ENCODE measurements at regions not wholly inside any gene's neighbourhood (a gene's known extent, or its start where the extent isn't known, plus 50 kb on each side); places are given as distances from the start of the nearest gene placed in this dataset.

DNA sequence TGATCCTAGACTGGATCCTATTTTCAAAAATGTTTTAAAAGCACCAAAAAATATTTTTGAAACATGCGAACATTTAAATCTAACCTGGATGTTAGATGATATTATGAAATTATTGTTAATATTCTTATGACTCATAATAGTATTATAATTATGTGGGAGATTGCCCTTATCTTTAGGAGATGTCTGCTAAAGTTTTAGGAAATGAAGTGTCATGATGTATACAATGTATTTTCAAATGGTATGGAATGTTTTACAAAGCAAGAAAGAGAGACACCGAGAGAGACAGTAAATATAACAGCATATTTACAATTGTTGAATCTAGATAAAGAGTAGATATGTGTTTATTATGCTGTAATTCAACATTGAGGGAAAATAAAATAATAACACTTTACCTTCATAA lies 455.9 kb downstream of the ACTL7B start:
- TF ChIP-seq, protein P1, sequence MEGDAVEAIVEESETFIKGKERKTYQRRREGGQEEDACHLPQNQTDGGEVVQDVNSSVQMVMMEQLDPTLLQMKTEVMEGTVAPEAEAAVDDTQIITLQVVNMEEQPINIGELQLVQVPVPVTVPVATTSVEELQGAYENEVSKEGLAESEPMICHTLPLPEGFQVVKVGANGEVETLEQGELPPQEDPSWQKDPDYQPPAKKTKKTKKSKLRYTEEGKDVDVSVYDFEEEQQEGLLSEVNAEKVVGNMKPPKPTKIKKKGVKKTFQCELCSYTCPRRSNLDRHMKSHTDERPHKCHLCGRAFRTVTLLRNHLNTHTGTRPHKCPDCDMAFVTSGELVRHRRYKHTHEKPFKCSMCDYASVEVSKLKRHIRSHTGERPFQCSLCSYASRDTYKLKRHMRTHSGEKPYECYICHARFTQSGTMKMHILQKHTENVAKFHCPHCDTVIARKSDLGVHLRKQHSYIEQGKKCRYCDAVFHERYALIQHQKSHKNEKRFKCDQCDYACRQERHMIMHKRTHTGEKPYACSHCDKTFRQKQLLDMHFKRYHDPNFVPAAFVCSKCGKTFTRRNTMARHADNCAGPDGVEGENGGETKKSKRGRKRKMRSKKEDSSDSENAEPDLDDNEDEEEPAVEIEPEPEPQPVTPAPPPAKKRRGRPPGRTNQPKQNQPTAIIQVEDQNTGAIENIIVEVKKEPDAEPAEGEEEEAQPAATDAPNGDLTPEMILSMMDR (IDR thresholded peaks at IDR 0.05) = no peak
- DNase-seq = no peak
- H3K36me3 Mint-ChIP-seq = no peaks in the 10 kb centered on the region
- no peak overlapping the region for H3K27ac Mint-ChIP-seq
- H3K9me3 ChIP-seq (replicated peaks in 1 of 2; ENCODE audit: control insufficient read depth in 1 of 2, insufficient read depth in 1 of 2, low read length in 2 of 2) = peaks cover 3 to 7% of the 10 kb centered on the region in 2 donors
- no peak overlapping the region for H3K27ac ChIP-seq (ENCODE audit: low read depth in 1 of 2, low read length in 2 of 2)
- no peaks in the 10 kb centered on the region for H3K4me1 Mint-ChIP-seq
- intact Hi-C loops (cut with micrococcal nuclease) = no loop called here
- no peaks in the 10 kb centered on the region for H3K79me2 ChIP-seq (ENCODE audit: insufficient read depth, low read length)
- no peak overlapping the region for H3K4me3 ChIP-seq (replicated peaks in 1 of 3; ENCODE audit: low read depth in 2 of 3, low read length in 3 of 3)
- no peak overlapping the region for H3K9ac ChIP-seq (ENCODE audit: insufficient read depth, low read length, poor library complexity, severe bottlenecking)
- H3K27me3 ChIP-seq (ENCODE audit: control insufficient read depth in 2 of 2, insufficient read depth in 2 of 2, low read length in 2 of 2) = no peaks in the 10 kb centered on the region
- peaks cover 5 to 10% (median 7%) of the 10 kb centered on the region in 7 donors for H3K9me3 Mint-ChIP-seq
- WGBS (ENCODE audit: insufficient coverage) = no CpG with 5 or more reads among the region's 2 CpGs
- H3K36me3 ChIP-seq (replicated peaks in 1 of 2; ENCODE audit: control insufficient read depth in 1 of 2, insufficient read depth in 2 of 2, low read length in 2 of 2) = no peaks in the 10 kb centered on the region
- no peak overlapping the region for H3K4me2 ChIP-seq (replicated peaks; ENCODE audit: extremely low read depth, low read length, poor library complexity, severe bottlenecking)
- no peak overlapping the region for H3K4me3 Mint-ChIP-seq
- no peaks in the 10 kb centered on the region for H4K20me1 ChIP-seq (ENCODE audit: insufficient read depth, low read length)
- H3K4me1 ChIP-seq (ENCODE audit: control insufficient read depth in 1 of 2, insufficient read depth in 2 of 2, low read length in 2 of 2) = no peaks in the 10 kb centered on the region
- peaks cover 0 to 2% (median 0%) of the 10 kb centered on the region in 3 donors for H3K27me3 Mint-ChIP-seq (ENCODE audit: low read depth in 3 of 3)
- H2AFZ ChIP-seq (ENCODE audit: insufficient read depth, low read depth, low read length, poor library complexity, severe bottlenecking) = no peak overlapping the region

DNA sequence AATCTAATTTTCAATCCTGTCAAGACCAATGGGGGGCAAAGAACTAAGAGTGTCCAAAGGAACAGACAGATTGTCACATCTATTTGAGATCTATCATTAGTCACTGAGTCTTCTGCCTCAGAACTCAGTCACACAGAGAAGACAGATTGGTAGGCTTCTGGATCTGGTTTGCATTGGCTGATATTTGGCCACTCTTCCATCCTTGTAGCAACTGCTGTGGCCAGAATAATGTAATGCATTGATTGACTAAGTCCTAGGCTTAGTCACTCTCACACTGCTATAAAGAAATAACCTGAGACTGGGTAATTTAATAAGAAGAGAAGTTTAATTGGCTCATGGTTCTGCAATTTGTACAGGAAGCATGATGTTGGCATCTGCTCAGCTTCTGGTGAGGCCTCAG lies 458.5 kb downstream of the ACTL7B start:
- Mint-ChIP-seq H3K9me3 (peaks cover 5 to 17% (median 13%) of the 10 kb centered on the region in 7 donors), H3K27me3 (ENCODE audit: low read depth in 3 of 3) (peaks cover 0 to 2% (median 0%) of the 10 kb centered on the region in 3 donors), H3K4me1 (no peaks in the 10 kb centered on the region), H3K4me3 (no peak overlapping the region), H3K36me3 (no peaks in the 10 kb centered on the region), H3K27ac (no peak overlapping the region)
- H2AFZ ChIP-seq (ENCODE audit: insufficient read depth, low read depth, low read length, poor library complexity, severe bottlenecking) = no peak overlapping the region
- DNase-seq = no peak
- peaks cover 3 to 7% of the 10 kb centered on the region in 2 donors for H3K9me3 ChIP-seq (replicated peaks in 1 of 2; ENCODE audit: control insufficient read depth in 1 of 2, insufficient read depth in 1 of 2, low read length in 2 of 2)
- H3K9ac ChIP-seq (ENCODE audit: insufficient read depth, low read length, poor library complexity, severe bottlenecking) = no peak overlapping the region
- H3K4me2 ChIP-seq (replicated peaks; ENCODE audit: extremely low read depth, low read length, poor library complexity, severe bottlenecking) = no peak overlapping the region
- intact Hi-C loops (cut with micrococcal nuclease) = no loop called here
- H3K79me2 ChIP-seq (ENCODE audit: insufficient read depth, low read length) = no peaks in the 10 kb centered on the region
- H3K36me3 ChIP-seq (replicated peaks in 1 of 2; ENCODE audit: control insufficient read depth in 1 of 2, insufficient read depth in 2 of 2, low read length in 2 of 2) = no peaks in the 10 kb centered on the region
- H3K27ac ChIP-seq (ENCODE audit: low read depth in 1 of 2, low read length in 2 of 2) = no peak overlapping the region
- H4K20me1 ChIP-seq (ENCODE audit: insufficient read depth, low read length) = no peaks in the 10 kb centered on the region
- no peak overlapping the region for H3K4me3 ChIP-seq (replicated peaks in 1 of 3; ENCODE audit: low read depth in 2 of 3, low read length in 3 of 3)
- no peaks in the 10 kb centered on the region for H3K4me1 ChIP-seq (ENCODE audit: control insufficient read depth in 1 of 2, insufficient read depth in 2 of 2, low read length in 2 of 2)
- no peaks in the 10 kb centered on the region for H3K27me3 ChIP-seq (ENCODE audit: control insufficient read depth in 2 of 2, insufficient read depth in 2 of 2, low read length in 2 of 2)
- TF ChIP-seq, protein P1 (IDR thresholded peaks at IDR 0.05) = no peak

All from CD14-positive monocyte (primary cell).